ENCODE measurements at regions not wholly inside any gene's neighbourhood (a gene's known extent, or its start where the extent isn't known, plus 50 kb on each side); places are given as distances from the start of the nearest gene placed in this dataset.
A peak's percentile ranks its signal among the peaks of the same experiment; 100 is the strongest.

DNA sequence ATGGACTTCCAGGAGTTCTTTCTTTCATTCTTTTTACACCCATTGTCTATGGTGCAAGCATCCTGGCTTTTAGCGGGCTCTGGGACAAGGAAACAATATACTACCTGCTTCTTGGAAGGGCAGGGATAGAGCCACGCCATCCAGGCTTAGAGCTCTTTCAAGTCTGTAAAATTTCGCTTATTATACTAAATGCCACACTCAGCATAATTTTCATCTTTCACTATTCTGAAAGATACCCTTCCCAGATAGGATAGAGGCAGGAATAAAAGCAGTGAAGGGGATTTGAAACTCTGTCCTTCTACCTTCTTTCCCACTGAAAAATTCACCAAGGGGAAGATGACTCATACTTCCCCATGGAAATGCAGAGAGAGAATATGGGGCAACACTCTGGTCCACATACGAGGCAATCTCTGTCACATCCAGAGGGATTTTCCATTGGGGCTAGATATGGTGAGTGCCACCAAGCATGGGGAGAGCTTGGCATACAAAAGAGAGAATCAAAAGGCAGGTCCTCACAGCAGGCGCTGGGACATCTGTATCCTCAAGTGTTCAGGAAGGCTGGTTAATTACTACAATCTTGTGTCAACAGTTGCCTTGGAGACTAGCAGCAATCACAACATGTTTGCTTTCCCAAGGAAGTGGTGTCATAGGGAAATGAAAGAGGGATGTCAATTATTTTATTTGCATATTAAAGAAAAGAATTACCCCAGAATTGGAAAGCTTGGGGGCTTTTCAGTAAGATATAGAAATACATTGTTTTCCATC is 127.6 kb downstream of the TDRD15 start:
- no peak for DNase-seq (ENCODE audit: extremely low read depth in 1 of 11, low read depth in 9 of 11, low spot score in 4 of 11)

DNA sequence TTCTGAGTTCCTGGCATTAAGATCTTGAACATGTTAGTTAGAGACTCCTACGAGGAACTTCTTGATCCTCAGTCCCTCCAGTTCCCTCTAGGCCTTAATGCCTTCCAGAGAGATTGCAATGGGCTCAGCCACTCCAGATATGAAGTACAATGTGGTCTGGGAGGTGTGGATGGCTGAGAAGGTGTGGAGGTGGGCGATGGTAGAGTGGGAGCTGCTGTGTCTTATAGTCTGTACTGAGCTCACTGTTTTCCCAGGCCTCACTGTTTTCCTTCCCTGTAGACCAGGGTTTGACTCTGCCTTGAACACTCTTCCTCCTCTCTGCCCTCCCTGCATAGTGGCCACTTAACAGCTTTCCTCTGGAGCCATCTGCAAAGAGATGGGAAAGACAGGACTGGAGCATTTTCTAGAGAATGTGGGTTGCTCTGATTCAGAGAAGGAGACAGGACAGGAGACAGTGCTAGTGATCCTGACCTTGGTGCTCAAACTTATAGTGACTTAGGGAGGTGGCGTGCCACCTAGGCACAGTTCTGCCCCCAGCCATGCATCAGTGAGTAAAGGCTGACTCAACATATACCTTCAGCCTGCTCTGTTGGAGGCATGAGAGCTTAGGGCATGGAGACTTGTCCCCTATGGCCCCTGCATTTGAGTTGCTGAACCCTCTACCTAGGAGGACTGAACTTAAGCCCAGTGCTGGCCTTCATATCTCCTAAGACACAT is 129.7 kb downstream of the TDRD15 start:
- no peak for DNase-seq (ENCODE audit: extremely low read depth in 1 of 11, low read depth in 9 of 11, low spot score in 4 of 11)

- no peak for DNase-seq (ENCODE audit: extremely low read depth in 1 of 11, low read depth in 9 of 11, low spot score in 4 of 11)
These were observed 130.6 kb downstream of the TDRD15 start for GRCh38 chr2:21254170-21254965.

DNA sequence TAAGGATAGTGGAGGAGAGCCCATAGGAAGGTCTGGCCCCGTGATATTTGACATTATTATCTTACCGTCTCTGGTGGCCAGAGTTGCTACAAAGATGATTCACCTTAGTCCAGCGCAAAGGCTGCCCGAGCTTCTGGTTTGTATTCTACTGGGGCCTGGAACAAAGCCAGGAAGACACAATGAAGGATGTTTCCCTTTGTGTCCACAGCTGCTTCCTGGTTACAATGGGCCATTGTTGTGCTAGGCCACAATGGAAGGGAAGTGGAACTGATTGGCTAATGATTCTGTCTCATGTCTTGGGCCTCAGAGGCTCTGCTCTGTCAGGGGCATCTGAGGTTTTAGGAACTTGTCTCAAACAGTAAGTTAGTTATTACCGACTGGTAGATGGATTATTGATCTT is 132.2 kb downstream of the TDRD15 start:
- DNase-seq (ENCODE audit: extremely low read depth in 1 of 11, low read depth in 9 of 11, low spot score in 4 of 11) = no peak

GRCh38 chr2:21257621-21258020 is 133.9 kb downstream of the TDRD15 start:
- DNase-seq (ENCODE audit: extremely low read depth in 1 of 11, low read depth in 9 of 11, low spot score in 4 of 11) = no peak

DNA sequence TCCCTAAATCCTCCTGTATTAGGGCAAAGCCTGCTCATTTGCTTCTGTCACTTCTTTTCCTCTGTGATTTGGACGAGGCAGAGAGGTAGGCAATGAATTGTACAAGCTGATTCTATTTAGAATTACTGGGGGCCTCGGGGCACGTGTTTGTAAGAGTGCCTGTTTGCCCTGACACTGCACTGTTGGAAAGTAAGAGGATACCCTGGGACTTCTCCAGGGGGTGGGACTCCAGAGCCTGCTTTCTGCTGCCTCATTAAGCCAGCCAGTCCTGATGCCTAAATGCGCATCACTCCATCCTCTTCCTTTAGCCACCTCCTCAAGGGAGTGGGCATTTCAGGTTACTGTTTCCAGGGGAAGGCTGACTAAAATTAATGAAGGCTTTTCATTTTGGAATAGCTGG is 134.3 kb downstream of the TDRD15 start:
- DNase-seq (ENCODE audit: extremely low read depth in 1 of 11, low read depth in 9 of 11, low spot score in 4 of 11) = no peak

DNA sequence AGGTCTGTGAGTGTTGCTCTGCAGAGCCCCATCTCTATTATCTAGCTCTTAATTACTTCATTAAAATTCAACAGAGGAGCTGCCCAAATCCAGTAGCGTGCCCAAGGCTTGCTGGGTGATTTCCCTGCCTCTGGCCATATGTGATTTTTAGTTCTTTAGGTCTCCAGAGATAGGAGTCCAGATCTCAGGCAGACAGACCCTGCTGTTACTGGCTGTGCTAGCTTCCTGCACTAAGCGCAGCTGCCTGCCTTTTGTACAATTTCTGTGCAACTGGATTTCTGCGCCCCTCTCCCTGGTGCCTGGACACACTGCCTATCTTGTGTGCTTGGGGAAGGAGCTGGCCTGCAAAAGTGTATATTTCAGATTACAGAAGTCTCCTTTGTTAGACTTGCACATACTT is 136.5 kb downstream of the TDRD15 start:
- no peak for DNase-seq (ENCODE audit: extremely low read depth in 1 of 11, low read depth in 9 of 11, low spot score in 4 of 11)

- DNase-seq (ENCODE audit: extremely low read depth in 1 of 11, low read depth in 9 of 11, low spot score in 4 of 11) = no peak
These were observed 137.8 kb downstream of the TDRD15 start for GRCh38 chr2:21261591-21261990.

- DNase-seq (ENCODE audit: extremely low read depth in 1 of 11, low read depth in 9 of 11, low spot score in 4 of 11) = no peak
These were observed 138.7 kb downstream of the TDRD15 start for GRCh38 chr2:21262426-21262940.

GRCh38 chr2:21263622-21264021 is 139.9 kb downstream of the TDRD15 start:
- no peak for DNase-seq (ENCODE audit: extremely low read depth in 1 of 11, low read depth in 9 of 11, low spot score in 4 of 11)

GRCh38 chr2:21265752-21266151 is 142.0 kb downstream of the TDRD15 start:
- no peak for DNase-seq (ENCODE audit: extremely low read depth in 1 of 11, low read depth in 9 of 11, low spot score in 4 of 11)

- DNase-seq (ENCODE audit: extremely low read depth in 1 of 11, low read depth in 9 of 11, low spot score in 4 of 11) = no peak
These were observed 143.6 kb downstream of the TDRD15 start for GRCh38 chr2:21267232-21267835.

DNA sequence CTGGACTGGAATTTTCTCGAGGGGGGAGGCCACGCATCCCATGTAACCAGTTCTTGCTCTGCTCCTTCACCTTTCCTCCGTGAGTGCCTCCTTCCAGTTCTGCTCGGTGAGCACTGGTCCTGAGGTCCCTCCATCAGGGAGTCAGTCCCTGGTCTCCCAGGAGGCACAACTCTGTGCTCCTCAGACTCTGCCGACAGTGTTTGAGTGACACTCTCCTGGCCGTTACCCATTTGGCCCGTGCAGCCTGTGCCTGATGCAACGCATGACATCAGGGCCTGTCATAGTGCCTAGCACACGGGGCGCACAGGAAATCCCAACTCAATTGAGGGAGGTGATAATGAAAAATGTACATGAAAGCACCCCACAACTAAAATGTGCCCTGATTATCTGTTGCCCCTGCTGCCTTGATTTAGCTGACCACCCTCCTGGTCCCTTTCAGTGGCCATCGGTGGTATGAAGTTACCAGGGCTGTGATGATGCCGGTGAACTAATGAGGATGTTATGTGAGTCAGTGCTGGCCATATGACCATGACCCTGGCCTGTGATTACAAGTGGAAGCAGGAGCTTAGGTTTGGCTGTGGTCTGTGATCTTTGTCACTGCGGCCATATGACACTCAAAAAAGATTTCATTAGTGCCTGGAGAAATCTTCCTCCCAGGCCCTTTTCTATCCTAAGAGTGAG is 144.6 kb downstream of the TDRD15 start:
- no peak for DNase-seq (ENCODE audit: extremely low read depth in 1 of 11, low read depth in 9 of 11, low spot score in 4 of 11)

DNA sequence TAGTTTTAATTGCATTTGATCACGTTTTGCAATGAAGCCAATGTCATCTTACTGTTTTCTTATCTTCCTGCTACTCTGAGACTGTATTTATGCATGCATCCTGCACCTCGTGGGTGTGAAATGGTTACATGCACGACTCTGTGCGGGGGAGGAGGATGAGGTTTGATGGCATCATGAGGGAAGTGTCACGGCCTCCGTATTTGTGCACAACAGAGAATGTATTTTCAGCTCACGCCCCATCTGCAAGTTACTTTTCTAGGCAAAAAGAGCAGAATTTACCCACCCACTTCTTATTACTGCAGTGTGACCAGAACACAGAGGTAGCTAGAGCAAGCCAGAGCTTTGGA is 145.1 kb downstream of the TDRD15 start:
- no peak for DNase-seq (ENCODE audit: extremely low read depth in 1 of 11, low read depth in 9 of 11, low spot score in 4 of 11)

- DNase-seq (ENCODE audit: extremely low read depth in 1 of 11, low read depth in 9 of 11, low spot score in 4 of 11) = no peak
These were observed 145.6 kb downstream of the TDRD15 start for GRCh38 chr2:21269382-21269781.

DNA sequence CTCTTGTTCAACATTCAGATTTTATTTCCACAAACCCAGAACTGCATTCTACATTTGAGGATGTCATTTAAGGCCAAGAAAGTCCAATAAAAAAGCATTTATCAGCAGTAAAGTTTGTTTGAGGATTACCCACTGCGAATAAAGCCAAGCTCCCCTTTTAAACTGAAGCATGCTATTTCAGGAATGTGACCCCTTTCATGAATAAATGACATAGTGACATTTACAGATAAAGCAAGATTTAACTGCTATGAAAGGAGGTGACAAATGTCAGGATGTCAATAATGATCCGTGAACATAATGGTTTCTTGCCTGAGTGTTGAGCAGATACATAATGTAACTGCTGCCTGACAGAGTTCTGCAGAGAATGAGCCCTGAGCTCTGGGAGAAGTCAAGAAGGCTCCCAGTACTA is 146.3 kb downstream of the TDRD15 start:
- peak in 1 of 11 donors; percentile 15 for DNase-seq (ENCODE audit: extremely low read depth in 1 of 11, low read depth in 9 of 11, low spot score in 4 of 11)

- DNase-seq (ENCODE audit: extremely low read depth in 1 of 11, low read depth in 9 of 11, low spot score in 4 of 11) = peak in 10 of 11 donors; percentile 45 to 61 (median 51)
These were observed 146.9 kb downstream of the TDRD15 start for GRCh38 chr2:21270708-21271122.

DNA sequence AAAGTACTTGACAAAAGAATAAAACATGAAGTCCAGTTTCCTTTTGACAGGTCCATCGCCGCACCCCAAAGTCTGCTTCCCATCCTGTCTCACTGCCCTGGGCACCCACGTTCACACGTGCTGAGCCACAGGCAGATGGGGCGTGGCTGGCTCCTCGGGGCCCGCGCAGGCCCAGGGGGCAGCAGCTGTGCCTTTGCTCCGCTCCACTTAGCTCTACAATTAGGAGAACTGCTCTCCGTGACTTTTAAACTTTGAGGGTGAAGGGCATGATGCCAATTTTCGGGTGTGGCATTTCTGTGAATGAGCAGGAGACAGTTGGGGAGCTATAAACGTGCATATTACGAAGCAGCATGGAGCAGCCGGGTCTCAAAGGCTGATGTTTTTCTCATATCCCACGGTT is 152.4 kb downstream of the TDRD15 start:
- no peak for DNase-seq (ENCODE audit: extremely low read depth in 1 of 11, low read depth in 9 of 11, low spot score in 4 of 11)
